EL (cell line): ENCODE measurements at regions not wholly inside any gene's neighbourhood (a gene's known extent, or its start where the extent isn't known, plus 50 kb on each side); places are given as distances from the start of the nearest gene placed in this dataset.
A peak's percentile ranks its signal among the peaks of the same experiment; 100 is the strongest.

Experiments
- DNase-seq: peaks from one replicate; pipeline ENCODE4 v3.0.0-alpha.2; 2016

- peak; percentile 22 for DNase-seq
Observed at GRCh38 chrX:36436361-36436760, 516.8 kb downstream of the CFAP47 start.

DNA sequence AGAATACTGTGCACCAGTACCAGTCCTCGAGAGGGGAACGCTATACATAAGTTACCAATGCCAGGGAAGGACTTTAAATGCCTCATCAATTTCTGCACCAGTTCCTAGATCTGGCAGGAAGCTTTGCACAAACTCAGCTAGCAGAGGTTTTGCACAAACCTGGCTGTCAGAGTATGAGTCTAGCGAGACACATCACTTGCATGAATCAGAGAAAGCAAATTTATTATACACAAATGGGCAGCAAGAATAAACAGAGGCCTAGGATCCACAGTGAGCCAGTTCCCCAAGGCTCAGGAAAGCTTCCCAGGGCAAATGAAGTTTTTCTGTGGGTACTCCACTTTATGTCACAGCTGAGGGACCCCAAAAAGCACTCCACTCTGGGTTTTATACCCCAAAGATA, 523.5 kb downstream of the CFAP47 start:
- DNase-seq: no peak

DNA sequence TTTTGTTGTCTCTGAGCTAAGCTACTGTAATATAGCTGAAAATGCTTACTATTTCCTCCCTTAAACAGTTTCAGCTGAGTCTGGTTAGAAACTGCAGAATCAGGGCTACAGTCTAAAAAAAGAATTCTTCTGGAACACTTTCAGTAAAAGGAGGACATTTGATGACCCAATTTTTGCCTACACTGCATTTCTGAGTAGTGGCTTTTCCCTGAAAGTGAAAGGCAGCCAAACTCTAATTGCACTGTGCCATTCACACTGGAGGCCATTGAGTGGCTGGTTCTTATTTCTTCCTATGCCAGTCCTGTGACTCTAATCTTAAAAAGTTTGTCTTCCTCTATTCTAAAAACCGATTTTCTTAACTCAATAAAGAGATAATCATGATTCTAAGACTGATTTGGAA, 526.0 kb downstream of the CFAP47 start:
- no peak for DNase-seq

DNA sequence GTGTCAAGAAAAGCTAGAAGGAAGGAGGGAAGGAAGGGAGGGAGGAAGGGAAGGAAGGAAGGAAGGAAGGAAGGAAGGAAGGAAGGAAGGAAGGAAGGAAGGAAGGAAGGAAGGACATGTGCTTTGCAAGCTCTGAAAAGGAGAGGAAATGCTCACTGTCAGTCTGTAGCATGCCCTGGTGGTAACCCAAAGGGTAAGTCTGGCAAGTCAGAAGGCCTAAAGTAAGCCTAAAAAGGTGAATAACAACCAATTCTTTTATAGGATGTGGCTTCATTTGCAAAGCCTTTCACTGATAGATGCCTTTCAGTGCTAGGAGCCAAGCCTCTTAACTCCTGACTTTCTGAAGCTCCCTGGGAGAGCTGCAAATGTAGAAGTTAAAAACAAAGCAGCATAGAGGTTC, 542.6 kb downstream of the CFAP47 start:
- no peak for DNase-seq

- DNase-seq: no peak
Observed at GRCh38 chrX:36480441-36480990, 527.6 kb upstream of the FAM47C start.

GRCh38 chrX:36501169-36501702, 506.9 kb upstream of the FAM47C start:
- DNase-seq: no peak

GRCh38 chrX:36504625-36505024, 503.5 kb upstream of the FAM47C start:
- no peak for DNase-seq

DNA sequence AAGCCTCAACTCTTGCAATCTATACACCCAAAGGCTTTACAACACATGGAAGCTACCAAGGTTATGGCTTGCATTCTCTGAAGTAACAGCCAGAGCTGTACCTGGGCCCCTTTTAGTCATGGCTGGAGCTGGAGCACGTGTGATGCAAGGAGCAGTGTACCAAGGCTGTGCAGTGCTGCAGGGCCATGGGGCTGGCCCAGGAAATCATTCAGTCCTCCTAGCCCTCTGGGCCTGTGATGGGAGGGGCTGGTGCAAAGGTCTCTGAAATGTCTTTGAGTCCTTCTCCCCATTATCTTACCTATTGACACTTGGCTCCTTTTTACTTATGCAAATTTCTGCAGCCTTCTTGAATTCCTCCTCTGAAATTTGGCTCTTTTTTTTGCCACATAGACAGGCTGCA, 500.1 kb upstream of the FAM47C start:
- no peak for DNase-seq

DNA sequence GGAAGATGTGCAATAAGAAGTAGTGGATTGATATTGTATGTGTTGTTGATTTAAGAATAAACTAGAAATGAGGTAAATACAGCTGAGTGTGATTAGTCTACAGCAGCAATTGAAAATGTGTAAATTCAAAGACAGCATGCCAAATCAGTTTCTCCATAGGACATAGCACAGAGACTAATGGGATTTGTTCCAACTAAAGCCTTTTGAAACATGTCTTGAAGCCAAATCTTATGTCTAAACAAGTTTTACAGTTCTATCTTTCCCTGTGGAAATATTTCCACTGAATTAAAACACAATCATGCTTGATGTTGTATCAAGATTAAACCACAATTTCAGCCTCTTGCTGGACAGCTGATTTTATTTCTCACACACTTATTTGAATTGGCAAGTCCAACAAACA, 497.4 kb upstream of the FAM47C start:
- DNase-seq: no peak

DNA sequence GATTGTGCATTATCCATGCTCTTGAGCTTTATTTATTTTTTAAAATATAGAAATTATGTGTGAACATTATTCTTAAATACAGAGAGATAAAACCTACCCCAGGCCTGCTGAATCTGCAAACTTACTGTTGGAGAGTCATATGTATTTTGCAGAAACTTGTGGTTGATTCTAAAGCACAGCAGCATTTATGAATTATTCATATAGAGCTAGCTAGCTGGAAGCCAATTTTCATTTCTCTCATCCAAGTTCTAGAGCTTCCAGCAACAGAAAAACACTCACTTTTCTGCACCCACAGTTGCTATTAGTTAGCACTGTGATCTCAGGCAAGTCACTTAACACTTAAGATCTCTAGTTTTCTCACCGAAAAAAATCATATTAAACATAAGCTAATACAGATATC, 479.5 kb upstream of the FAM47C start:
- DNase-seq: no peak

- no peak for DNase-seq
Observed at GRCh38 chrX:36534900-36535299, 473.3 kb upstream of the FAM47C start.

GRCh38 chrX:36543499-36543898, 464.7 kb upstream of the FAM47C start:
- no peak for DNase-seq

GRCh38 chrX:36562986-36563385, 445.2 kb upstream of the FAM47C start:
- DNase-seq: no peak

DNA sequence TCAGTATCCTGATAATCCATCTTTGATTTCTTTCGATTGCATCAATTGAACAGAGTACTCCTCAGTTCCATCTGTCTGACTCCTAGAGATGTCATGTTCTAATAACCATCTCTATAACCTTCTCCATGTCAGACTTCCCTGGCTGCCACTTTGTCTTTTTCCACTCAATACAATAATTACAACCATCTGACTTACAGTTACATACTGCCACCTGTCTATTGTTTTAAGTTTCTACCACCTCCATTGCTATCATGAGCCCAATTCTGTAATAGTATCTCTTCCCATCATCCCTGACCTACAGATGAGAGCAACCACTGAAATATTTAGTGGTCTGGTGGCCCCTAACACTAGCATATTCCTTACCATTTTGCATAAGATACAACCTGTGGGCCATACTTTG, 439.2 kb upstream of the FAM47C start:
- no peak for DNase-seq

DNA sequence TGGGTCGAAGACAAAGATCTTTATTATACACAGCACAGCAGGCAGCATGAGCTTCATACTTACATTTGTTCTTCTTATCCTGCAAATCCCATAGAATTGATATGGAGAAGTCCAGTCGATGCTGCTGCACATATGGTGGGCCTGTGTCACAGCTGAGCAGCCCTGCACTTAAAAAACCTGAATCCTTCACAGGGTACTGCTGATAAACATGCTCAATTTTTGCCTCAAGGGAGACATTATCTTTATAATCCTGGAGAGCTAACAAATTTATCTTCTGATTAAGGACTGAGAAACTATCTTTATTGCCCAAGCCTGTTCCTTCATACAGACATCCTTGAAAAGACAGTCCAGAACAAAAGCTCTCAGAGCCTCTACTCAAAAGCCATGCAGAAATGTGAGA, 434.4 kb upstream of the FAM47C start:
- no peak for DNase-seq

- DNase-seq: no peak
Observed at GRCh38 chrX:36575670-36576069, 432.5 kb upstream of the FAM47C start.

DNA sequence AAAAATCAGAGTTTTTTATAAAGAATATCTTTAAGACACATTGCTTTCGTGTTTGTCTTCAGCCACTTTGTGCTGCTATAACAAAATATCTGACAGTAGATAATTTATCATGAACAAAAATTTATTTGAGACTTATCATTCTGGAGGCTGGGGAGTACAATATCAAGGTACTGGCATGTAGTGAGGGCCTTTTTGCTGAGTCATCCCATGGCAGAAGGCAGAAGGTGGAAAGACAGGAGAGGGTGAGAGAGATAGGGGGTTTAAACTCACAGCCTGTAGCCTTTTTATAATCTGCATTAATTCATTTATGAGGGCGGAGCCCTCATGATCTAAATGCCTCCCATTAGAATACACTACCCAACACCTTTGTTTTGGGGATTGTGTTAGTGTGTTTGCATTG, 431.2 kb upstream of the FAM47C start:
- DNase-seq: no peak

- no peak for DNase-seq
Observed at GRCh38 chrX:36581030-36581429, 427.1 kb upstream of the FAM47C start.

GRCh38 chrX:36583674-36584073, 424.5 kb upstream of the FAM47C start:
- no peak for DNase-seq

GRCh38 chrX:36609616-36610585, 398.3 kb upstream of the FAM47C start:
- DNase-seq: no peak

- no peak for DNase-seq
Observed at GRCh38 chrX:36626898-36627297, 381.3 kb upstream of the FAM47C start.

- no peak for DNase-seq
Observed at GRCh38 chrX:36640232-36640631, 367.9 kb upstream of the FAM47C start.

GRCh38 chrX:36642052-36642451, 366.1 kb upstream of the FAM47C start:
- no peak for DNase-seq

DNA sequence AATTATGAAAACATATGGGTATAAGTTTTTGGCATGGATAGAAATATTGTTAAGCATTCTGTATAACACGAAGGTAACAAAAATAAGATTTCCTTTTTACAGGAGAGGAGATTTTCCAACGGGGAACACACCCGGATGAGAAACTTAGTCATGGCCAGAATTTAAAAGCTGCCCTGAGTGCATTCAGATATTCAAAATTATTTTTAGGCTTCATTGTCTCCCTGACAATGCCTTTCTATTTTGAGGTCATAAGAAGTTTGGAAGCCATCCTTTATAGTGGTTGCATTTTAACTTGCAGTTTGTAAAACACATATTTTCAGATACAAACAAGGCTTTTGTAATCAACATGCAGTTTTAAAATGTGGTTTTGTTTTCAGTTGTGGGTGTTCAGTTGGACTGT, 357.5 kb upstream of the FAM47C start:
- no peak for DNase-seq
